GM19351 (cell line): ENCODE measurements at regions not wholly inside any gene's neighbourhood (a gene's known extent, or its start where the extent isn't known, plus 50 kb on each side); places are given as distances from the start of the nearest gene placed in this dataset.

Source experiments
- ATAC-seq: cut with Tn5 transposase; IDR thresholded peaks from one replicate; pipeline ENCODE4 v1.9.1; 2021; ENCODE audit warnings: mild to moderate bottlenecking, moderate library complexity; ENCODE audit not compliant: unreplicated experiment

DNA sequence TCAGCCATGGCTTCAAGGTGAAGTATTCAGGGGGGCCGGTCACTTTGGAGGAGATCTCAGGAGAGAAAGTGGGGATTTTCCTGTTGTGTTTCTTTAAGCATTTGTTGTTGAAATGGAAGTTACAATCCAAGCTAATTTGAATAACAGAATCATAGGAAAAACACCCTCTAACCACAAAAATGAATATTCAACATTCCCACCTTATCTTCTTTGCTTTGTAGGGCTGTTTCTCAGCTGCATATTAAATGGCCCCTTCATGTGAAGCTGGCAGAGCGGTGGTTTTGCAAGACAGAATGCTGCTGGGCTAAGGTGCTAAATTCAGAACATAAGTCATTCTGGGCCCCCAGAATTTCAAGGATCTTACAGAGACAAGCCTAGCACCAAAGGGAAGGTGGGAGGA, 279.0 kb downstream of the RRAGC start:
- no peak for ATAC-seq

DNA sequence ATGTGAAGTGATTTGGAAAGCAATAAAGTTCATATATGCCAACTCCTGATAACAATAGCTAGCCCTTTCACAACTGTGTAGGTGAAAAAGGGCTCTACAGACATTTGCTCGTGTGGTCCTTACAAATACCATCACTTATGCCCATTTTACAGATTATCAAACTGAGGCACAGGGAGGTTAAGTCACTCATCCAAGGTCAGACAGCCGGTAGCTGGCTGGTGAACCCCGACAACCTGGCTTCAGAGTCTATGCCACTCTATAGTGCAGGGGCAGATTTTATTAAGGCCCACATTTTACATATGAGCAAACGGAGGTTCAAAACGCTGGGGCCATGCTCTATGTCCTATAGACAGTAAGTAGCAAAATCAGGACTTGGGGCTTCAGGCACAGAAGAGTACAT, 280.5 kb downstream of the RRAGC start:
- no peak for ATAC-seq

DNA sequence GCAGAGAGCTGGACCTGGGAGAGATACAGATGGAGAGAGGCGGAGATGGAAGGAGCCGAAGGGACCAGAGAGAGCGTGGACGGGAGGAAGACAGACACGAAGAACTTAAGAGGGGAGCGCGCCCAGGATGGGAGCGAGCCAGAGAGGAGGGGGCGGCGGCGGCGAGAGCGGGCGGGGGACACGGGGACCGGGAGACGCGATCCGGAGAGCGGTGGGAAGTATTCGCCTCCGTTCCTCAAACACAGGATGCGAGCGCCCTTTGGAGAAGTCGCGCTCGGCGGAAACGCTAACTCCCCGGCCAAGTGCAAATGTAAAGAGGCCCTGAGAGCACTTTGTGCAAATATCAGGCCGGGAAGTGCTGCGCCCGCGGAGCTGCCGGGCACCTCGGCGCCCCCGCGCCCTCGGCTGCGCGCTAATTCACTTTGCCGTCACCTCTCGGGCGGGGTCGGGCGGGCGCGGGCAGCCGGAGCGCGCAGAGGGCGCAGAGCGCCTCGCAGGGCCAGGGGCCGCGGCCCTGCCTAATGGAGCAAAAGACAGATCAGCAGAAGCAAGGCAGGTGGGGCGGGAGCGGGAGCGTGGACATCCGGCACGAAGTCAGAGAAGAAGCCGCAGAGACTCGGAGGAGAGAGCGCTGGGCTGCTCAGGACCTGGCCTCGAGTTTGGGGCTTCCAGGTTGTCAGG, 281.2 kb downstream of the RRAGC start:
- no peak for ATAC-seq

DNA sequence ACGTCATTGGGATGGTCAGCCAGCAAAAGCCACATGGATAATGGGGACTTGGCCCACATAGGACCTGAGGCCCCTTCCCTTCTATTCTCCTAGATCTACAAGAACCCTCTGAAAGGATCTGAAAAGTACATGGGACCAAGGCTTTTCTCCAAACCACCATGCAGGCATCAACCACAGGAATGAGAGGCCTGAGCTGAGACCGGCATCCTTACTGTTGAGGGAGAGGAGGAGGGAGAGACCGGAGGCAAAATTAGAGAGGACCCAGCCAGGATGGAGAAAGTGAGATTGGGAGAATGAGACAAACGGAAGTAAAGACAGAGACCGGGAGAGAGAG, 281.7 kb downstream of the RRAGC start:
- no peak for ATAC-seq

DNA sequence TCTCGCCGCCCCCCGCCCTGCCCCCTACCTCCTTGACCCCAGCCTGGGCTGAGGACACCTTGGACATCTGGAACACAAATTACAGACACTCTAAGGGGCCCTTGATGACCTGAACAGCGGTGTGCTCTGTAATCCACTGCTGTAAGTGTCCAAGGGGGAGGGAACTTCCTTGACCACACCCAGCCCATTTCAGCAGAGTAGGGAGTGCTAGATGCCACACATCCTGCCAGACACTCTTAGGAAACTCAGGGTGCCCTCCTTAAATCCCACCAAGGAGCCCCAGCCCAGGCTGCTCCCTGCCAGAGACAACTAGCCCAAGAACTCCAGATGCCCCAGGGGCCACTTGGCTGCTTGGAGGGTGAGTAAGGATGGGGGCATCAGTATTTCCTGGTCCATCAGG, 282.2 kb downstream of the RRAGC start:
- ATAC-seq: no peak

DNA sequence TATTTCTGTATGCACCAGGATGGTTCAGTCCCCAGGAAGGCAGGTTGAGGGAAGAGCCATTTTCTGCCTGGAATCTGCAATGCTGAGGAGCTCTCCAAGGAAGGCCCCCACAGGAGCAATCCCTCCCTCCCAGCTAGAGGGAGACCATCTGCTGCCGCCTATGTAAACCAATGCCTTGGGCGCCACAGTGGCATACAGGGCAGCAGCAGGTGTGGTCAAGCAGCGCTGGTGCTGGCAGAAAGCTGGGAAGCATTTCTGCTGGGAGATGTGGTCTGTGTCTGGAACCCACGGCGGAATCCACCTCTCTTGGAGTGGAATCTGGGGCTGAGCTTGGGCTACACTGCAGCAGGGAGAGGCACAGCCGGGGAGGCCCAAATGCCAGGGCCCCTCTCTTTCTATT, 283.3 kb downstream of the RRAGC start:
- ATAC-seq: no peak

DNA sequence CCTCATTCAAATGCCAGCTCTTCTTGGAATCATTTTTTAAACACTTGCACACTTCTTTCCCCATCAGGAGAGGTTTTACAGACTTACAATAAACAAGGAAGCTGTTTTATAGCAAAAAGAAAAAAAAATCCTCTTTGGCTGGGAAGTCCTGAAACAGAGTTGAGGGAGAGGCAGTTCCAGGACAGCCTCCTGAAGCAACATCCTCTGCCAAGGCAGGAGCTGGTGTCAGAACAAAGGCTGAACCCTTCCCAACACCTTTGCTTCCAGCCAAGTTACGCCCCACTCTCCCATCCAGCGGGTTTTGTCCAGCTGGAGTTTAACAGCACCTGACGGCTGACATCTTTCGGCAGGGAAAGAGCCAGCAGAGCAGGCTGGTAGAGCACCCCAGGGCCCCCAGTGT, 287.8 kb downstream of the RRAGC start:
- no peak for ATAC-seq

DNA sequence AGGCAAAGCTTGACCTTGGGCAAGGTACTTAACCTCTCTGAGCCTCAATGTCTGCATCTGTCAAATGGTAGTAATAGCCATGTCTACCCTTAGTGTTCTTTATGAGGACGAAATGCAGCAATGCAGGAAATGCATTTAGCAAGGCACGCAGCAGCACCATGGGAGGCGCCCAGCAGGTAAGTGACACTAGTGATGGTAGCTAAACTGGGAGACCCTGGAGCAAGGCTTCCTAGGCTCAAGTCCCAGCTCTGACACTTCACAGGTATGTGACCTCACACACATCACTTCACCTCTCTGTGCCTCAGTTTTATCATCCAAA, 289.0 kb downstream of the RRAGC start:
- no peak for ATAC-seq

DNA sequence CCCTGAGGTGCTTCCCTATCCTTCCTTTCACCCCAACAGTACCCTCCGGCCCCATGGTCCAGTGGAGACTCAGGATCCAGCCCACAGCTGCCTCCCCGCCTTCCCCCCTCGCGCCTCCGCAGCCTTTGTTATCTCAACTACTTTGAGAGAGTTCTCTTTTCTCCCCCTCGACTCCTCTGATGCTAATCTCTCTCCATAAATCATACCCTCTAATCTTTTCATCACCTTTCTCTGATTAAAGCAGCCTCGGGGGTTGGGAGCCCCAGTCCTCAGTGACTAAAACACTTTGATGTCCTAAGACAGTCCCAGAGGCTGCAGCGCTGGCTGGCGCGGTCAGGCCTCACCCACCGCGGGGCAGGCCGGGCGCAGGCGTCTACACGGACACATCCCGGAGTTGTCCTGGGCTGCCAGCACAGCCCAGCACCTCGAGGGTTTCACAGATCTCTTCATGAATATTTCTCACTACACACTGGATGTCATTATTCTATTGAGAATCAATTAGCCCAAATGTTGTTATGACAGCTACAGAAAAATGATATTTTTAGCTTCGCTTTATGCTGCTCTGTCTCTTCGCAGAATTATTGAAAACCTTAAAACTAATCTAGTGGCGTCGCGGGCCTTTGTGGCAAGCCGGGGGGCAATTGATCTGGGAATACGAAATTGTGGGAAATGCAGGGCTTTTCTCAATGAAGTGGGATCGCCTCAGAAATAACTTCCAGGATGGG, 289.5 kb downstream of the RRAGC start:
- ATAC-seq: no peak

DNA sequence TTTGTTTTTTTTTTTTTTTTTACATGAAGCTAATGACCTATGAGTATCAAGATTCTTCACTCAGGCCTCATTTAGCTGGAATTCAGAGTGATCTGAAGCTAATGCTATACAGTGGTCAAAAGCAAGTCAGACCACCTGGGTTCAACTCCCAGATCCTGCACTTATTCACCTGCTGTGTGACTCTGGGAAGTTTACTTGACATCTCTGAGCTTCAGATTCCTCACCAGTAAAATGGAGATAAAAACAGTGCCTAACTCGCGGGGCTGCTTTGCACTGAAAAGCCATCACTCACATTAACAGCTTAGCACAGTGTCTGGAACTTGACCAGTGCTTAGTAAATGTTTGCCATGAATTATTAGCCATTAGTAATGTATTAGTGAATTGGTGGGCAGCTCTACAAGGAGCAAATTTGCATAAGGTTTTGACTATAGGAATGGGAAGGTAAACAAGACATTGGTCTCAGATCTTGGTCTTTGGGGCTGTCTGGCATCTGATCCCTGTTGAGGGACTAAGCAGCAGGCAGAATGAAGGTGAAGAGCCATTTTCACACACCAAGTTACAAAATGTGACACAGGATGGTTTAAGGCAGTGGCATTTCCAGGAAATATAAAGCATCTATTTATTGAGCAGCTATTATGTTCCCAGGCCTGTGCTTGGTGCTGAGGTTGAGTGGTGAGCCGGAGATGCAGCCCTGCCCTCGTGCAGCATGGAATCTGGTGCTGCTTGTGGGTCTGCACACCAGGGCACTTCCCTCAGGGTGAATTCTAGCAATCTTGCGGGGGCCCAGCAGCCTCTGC, 291.3 kb downstream of the RRAGC start:
- no peak for ATAC-seq

DNA sequence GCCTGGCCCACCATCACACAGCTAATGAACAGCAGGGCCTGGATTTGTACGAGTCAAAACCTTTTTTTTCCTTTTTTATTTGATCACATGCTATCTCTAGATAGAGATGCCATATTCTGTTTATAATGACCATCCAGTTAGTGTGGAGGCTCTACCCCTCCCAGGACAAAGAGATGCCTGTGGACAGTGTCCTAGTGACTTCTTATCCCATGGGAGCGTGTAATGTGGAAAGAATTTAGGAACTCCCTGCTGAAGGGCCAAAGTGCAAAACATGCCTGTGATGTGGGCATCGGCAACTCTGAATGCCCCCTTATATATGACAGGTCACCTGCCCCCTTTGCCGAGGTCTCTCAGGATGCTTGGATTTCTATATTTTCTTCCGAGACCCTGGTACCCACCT, 292.2 kb downstream of the RRAGC start:
- ATAC-seq: no peak

DNA sequence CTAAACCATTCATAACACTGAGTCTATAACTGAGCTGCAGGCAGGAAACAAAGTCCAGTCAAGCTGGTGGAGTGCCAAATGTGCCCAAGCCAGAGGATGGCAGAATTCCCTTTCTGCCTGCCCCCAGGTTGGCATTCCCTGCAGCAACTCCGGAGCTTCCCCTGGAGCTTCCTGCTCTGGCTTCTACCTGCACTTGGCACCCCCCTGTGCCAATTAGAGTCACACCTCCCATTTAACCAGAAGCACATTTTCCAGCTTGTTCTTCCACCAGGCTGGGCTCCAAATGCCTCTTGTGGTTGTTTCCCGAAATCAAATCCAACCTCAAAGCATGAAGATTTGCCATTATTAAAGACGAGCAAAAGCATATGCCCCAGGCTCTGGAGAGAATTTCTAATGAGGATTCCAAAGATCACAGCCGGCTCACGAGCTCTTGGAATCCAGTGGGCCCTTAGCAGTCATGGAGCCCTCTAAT, 294.5 kb downstream of the RRAGC start:
- ATAC-seq: no peak

DNA sequence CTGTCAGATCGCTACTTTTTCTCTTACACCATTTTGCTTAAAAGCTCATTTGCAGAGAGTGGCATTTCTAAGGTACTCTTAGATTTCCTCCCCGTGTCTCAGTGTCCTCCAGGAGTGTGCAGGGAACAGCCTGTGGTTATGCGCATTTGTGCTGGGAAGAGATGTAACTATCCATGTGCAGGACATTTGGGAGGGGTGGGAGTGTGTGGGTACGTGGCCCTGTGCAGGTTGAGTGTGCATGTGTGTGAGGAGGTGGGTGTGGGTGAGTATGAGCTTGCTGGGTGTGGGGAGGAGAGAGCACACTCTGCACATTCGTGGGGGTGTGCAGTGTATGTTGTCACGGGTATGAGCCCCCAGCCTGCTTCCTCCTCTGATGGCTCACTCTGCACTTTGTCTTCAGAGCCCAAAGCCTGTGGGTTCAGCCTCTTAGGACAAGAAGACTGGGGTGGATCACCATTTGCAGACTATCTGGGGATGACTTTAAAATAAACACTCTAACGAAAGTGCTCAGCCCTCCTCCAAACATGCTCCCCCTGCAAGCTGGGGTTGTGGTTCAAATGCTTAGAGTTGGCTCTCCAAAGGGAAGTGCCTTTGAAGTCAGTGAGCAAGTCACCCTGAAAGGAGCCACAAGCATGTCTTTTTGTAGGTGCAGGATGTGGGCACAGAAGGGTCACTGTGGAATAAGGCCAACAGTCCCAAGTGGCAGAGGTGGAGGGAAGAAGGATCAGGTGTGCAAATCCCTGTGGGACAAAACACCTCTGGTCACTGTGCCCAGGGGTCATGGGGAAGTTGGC, 295.4 kb downstream of the RRAGC start:
- no peak for ATAC-seq

DNA sequence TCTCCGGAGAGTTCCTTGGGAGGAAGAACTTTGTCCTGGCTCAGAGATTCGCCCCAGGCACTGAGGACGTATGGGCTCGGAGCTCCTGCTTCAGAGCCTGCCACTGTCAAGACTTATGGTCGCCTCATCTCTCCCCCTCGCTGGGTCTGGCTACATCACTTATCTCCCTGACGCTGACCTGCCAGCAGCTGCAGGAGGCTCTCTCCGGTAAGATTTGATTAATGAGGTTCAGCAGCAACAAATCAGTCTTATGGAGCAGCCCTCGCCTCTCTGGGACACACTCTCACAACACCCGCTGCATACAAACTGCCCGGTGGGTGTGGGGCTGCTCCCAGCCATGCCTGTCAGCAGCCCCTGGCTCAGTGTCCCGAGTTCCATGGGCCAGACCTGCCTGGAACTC, 297.8 kb downstream of the RRAGC start:
- ATAC-seq: no peak

DNA sequence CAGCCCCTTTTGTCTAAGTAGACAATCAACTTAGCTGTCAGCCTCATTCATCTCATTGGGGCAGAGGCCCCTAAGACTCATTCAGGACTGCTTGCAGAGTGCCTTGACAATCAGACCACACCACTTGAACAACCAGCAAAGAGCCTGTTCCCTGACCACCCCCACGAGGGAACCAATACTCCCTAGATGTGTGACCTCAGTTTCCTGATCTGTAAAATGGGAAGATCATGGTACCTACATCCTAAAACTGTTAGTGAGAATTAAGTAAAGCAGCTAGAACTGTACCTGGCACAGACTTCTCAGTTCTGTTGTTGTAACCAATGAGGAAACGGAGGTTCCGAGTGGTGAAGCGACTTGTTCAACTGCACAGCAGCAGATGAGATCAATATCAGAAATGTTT, 298.5 kb downstream of the RRAGC start:
- ATAC-seq: no peak

DNA sequence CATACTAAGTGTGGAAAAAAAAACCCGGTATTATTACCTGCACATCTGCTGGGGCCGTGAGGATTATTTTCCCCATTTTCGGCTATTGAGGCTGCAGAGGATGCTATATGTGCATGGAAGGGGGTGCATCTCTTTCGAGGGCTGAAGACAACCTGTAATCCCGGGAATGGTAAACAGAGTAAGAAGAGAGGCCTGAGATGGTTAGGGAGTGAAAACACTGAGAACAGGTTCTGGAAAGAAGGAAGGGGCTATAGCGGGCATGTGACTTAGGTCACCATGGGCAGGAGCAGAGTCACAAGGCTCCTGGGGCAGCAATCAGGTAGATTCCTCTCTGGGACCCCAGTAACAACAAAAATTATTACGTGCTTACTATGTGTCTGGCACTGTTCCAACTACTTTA, 299.1 kb downstream of the RRAGC start:
- no peak for ATAC-seq

DNA sequence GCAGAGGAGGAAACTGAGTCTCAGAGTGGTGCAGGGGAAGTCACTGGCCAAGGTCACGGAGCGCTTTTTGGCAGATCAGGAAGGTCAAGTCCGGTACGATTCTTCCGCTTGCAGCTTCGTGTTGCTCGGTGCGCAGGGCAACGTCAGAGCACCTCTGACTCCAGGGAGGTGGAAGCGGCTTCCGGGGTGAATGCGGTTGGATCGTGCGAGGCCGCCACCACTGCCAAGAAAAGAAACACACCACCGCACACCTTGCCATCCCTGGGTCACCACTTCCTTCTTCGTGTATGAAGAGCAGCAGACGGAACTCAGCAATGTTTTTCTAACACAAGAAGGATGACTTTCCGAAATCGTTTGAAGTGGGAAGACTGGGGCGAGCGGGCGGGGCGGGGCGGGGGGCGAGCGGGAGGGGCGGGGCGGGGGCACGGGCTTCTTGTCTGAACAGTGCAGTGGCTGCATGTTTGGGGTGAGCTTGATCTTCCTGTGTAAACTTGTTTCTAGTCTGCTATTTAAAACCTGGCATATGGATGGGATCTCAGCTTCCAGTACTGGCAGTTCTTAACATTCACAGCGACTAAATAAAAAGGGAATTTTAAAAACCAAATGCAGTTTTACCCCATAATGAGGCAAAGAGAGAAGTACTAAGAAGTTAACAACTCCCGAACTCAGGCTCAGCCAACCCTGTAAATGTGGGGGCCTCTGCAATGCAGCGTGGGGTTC, 300.0 kb downstream of the RRAGC start:
- ATAC-seq: peak; percentile 69

DNA sequence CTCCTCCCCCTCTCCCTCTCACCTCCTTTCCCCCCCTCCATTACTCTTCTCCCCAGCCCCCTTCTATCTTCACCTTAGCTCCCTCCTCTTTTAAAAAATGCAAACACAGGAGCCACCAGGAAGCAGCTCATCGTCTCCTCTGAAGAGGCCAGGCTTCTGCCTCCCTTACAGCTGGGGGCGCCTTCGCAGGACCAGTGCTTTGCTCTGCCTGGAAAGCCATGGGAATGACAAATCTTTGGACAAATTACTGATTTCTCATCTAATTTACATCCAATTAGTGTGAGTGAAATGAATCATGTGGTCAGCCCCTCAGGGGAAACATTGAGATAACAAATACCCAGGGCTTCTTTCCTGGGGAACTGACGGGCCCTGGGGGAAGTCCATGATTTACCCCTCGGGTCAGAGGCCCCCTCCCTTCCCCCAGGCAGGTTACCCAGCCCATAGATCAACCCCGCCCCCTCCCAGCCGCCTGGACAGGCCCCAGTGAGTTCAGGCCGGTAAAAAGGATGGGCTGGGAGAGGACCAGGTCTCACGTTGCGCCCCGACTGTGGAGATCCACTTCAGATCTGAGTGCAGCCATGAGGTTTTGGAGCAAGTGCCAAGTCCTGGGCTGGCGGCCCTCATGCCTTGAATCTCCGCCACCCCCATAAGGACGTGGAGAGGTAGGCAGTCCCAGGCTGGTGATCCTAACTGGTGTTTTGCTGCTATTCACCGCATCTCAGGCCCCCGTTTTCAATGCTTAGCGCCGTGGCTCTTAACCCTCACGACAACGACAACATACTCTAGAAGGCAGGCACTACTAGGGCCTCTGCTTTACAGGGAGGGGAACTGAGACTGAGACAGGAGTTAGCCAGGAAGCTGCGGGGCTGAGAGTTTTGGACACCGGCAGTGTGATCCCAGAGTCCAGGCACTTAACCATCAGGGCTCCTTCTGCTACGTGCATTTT, 300.8 kb downstream of the RRAGC start:
- ATAC-seq: peak; percentile 22

DNA sequence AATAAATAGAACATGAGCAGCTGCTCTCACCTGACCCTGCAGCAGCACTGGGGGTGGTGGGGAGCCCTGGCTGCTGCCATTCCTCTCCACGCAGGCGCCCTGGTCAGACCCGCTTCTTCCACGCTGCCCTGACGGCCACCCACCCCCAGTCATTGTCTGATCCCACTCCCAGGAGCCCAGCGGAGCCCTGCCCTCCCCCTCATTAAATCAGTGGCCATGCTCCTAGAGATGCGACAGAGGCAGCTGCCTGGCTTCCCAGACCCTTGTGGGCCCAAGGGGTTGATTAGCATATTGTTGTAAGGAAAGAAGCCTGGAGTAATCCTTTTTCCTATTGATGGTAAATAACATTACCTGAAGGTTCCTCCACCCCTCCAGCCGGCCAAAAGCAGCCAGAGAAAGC, 301.5 kb downstream of the RRAGC start:
- no peak for ATAC-seq

DNA sequence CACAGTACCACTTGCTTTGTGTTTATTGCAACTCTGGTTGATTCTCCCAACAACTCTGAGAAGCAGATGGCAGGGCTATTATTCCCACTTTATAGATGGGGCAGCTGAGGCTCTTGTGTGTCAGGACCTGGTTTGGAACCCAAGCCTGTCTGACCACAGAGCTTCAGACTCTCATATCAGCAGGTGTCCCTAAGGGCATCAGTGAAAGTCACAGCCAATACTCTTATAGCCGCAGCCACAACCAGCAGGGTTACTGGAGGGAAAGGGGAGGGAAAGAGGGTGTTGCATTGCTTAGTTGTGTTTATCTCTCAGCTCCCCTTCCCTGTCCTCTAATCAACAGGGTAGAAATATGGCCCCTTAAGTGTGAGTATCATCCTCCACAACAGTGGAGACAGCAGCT, 304.0 kb downstream of the RRAGC start:
- ATAC-seq: no peak
